ENCODE measurements at regions not wholly inside any gene's neighbourhood (a gene's known extent, or its start where the extent isn't known, plus 50 kb on each side); places are given as distances from the start of the nearest gene placed in this dataset.

- TF ChIP-seq CTCF (conservative IDR thresholded peaks at IDR 0.05 in 1 of 2, IDR thresholded peaks at IDR 0.05 in 1 of 2; ENCODE audit: low read depth in 1 of 2, low read length in 2 of 2), result no peak
- no peak for TF ChIP-seq EZH2 (IDR thresholded peaks at IDR 0.05; ENCODE audit: low read length, missing control alignments)
These were observed 1163.0 kb downstream of the TAF11L14 start for GRCh38 chr5:18797222-18797621.
